OCI-LY3 (cell line): ENCODE measurements at regions not wholly inside any gene's neighbourhood (a gene's known extent, or its start where the extent isn't known, plus 50 kb on each side); places are given as distances from the start of the nearest gene placed in this dataset.

Source experiments
- CTCF ChIP-seq: fragments of 200-600, 300-600 bp; sonication (generic); IDR thresholded peaks from 2 replicates; pipeline ENCODE4 v1.5.1; 2014; ENCODE audit warnings: antibody characterized with exemption, low read length, low read depth
- EZH2phosphoT487 ChIP-seq: fragments of 200-600 bp; shearing (Covaris generic); IDR thresholded peaks from 2 replicates; pipeline ENCODE4 v1.6.1; 2018; ENCODE audit warnings: antibody characterized with exemption, mixed run types, low read depth

- TF ChIP-seq CTCF = no peak
- no peak for TF ChIP-seq EZH2phosphoT487
These were observed 86.2 kb upstream of the SPATS2L start for GRCh38 chr2:200220251-200220650.
